ENCODE measurements at regions not wholly inside any gene's neighbourhood (a gene's known extent, or its start where the extent isn't known, plus 50 kb on each side); places are given as distances from the start of the nearest gene placed in this dataset.
"Not testable (repeated sequence)": the region's sequence is repeated elsewhere in the genome, so short reads cannot be mapped to it uniquely, and the experiment has no call there.

DNA sequence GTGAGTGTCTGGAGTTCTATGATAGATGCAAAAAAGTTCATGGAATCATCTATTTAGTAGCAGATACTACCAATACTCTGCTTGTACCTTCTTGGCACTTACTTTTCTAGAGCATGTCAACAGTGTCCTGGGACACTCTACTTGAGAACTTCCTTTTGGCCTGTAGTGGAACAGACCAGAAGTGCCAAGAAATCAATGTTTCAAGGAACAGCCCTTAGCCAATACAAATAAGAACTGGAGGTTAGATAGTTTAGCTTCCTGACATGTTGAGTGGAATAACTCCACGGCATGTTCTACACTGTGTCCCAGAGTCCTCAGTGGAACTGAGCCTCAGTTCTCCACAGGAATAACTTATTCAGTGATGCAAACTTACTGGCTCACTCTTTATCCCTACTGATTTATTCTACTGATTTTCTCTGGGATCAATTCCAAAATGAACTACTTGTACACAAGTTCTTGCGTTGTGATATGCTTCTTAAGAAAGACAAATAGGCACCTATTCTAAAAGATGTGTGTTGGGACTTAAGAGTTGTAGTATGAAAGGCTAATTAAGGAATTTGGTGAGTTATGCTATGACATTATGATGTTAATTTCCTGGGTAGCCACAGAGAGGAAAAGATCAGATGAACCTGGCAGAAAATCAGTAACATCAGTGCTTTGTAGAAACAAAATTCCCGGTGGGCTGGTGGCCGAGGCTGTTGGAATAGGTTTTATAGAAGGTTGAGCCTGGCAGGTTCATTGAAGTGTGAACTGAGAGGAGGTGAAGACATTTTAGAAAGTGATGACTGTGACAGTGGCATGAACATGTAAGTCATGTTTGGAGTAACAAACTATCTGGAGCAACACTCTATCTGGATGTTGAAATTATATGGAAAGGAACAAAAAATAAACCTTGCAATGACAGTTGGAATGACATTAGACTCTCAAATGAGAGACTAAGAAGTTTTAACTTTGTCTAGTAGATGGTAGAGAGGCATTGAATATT is 101.8 kb upstream of the RBMS3 start:
- Histone ChIP-seq H3K9me3 (no peaks in the 10 kb centered on the region), H3K36me3 (no peaks in the 10 kb centered on the region), H3K4me1 (peaks cover 0 to 4% (median 0%) of the 10 kb centered on the region in 6 donors), H3K27me3 (replicated peaks in 1 of 7) (no peaks in the 10 kb centered on the region), H3K4me3 (no peak overlapping the region), H3K27ac (no peak overlapping the region)
- WGBS, 5 donors = 68 to 88% (median 76%) methylated on average over 4 of the region's 4 CpGs
- TF ChIP-seq, protein P1, sequence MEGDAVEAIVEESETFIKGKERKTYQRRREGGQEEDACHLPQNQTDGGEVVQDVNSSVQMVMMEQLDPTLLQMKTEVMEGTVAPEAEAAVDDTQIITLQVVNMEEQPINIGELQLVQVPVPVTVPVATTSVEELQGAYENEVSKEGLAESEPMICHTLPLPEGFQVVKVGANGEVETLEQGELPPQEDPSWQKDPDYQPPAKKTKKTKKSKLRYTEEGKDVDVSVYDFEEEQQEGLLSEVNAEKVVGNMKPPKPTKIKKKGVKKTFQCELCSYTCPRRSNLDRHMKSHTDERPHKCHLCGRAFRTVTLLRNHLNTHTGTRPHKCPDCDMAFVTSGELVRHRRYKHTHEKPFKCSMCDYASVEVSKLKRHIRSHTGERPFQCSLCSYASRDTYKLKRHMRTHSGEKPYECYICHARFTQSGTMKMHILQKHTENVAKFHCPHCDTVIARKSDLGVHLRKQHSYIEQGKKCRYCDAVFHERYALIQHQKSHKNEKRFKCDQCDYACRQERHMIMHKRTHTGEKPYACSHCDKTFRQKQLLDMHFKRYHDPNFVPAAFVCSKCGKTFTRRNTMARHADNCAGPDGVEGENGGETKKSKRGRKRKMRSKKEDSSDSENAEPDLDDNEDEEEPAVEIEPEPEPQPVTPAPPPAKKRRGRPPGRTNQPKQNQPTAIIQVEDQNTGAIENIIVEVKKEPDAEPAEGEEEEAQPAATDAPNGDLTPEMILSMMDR (IDR thresholded peaks at IDR 0.05 in 8 of 11, conservative IDR thresholded peaks at IDR 0.05 in 3 of 11) = no peak
- no peak for TF ChIP-seq POLR2A (IDR thresholded peaks at IDR 0.05)
- no peak for TF ChIP-seq POLR2AphosphoS5 (IDR thresholded peaks at IDR 0.05)
- intact Hi-C loops (cut with DNase I; ENCODE audit: low total_unique reads) = no loop called here
- no peak for DNase-seq

DNA sequence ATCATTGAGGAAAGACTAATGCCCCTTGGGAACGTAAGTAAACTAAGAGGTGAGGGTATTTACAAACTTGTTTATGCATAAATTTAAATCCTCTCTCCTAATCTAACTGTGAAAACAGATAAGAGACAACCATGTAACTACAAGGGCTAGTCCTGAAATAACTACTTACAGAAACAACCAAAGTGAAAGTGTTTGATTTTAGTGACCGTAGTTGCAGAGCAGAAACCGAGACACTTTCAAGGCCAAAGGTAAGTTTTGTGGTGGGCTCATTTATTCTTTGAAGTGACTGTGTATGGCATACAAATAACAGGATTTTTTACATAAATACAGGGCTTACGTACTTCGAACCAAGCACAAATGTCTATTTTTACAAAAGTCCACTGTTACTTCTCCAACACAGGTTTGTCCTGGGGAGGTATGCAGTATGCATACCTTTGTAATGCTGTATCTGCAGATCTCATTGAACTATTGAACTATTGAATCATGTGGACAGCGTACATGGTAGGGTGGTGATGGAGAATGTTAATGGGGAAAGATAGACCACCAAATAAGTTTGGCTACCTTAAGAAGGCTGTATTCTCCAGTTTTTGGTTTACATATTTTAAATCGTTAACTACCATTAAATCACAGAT is 99.6 kb upstream of the RBMS3 start:
- Histone ChIP-seq H3K36me3 (no peaks in the 10 kb centered on the region), H3K27me3 (replicated peaks in 1 of 7) (no peaks in the 10 kb centered on the region), H3K4me3 (no peak overlapping the region), H3K4me1 (peaks cover 0 to 4% (median 0%) of the 10 kb centered on the region in 6 donors), H3K9me3 (no peaks in the 10 kb centered on the region), H3K27ac (no peak overlapping the region)
- intact Hi-C loops (cut with DNase I; ENCODE audit: low total_unique reads) = no loop called here
- DNase-seq = no peak
- TF ChIP-seq POLR2AphosphoS5 (IDR thresholded peaks at IDR 0.05) (no peak), POLR2A (IDR thresholded peaks at IDR 0.05) (no peak)
- TF ChIP-seq, protein P1 (IDR thresholded peaks at IDR 0.05 in 8 of 11, conservative IDR thresholded peaks at IDR 0.05 in 3 of 11) = no peak
- 76 to 83% (median 81%) methylated on average over 7 of the region's 7 CpGs for WGBS, 5 donors

DNA sequence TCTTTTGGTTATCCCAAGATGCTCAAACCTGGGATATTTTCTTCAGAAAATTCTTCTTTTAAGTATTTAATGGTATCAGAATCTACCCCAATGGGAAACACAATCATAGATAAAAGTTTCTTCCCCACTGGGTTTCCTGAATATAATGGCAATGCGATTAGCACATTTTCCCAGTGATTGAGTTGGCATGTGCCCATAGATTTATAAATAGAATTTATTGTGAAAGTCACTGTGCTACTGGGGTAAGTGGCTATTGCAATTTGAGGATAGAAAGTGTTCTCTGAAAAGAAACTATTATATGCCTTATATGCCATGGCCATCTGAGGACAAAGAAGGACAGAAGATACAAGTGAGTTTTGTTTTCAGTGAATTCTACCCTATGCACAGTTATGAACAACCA is 99.0 kb upstream of the RBMS3 start:
- H3K27me3 ChIP-seq (replicated peaks in 1 of 7) = no peaks in the 10 kb centered on the region
- TF ChIP-seq POLR2AphosphoS5 (IDR thresholded peaks at IDR 0.05) (no peak), POLR2A (IDR thresholded peaks at IDR 0.05) (no peak)
- TF ChIP-seq, protein P1 (IDR thresholded peaks at IDR 0.05 in 8 of 11, conservative IDR thresholded peaks at IDR 0.05 in 3 of 11) = no peak
- intact Hi-C loops (cut with DNase I; ENCODE audit: low total_unique reads) = no loop called here
- H3K4me3 ChIP-seq = no peak overlapping the region
- WGBS, 5 donors = 59 to 73% (median 70%) methylated on average over 1 of the region's 1 CpG
- H3K36me3 ChIP-seq = no peaks in the 10 kb centered on the region
- no peak overlapping the region for H3K27ac ChIP-seq
- no peaks in the 10 kb centered on the region for H3K9me3 ChIP-seq
- H3K4me1 ChIP-seq = no peaks in the 10 kb centered on the region
- no peak for DNase-seq

DNA sequence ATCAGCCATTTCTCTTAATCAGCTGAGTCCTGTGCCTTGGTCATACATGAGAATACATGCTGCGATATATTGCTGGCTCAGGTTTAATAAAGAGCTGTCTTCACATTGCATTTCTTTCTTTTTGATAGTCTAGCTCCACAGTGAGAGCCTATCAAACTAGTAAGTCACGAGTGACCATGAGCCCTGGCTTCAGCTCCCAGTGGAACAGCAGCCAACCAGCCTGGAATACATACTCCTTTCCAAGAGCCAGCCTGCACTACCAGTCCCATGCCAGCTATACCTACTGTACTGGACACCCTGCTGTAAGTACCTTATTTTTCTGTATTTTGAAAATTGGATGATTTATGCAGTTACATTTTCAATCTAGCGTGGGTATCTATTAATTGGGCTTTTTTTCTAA is 98.0 kb upstream of the RBMS3 start:
- intact Hi-C loops (cut with DNase I; ENCODE audit: low total_unique reads); H3K36me3 ChIP-seq; H3K4me3 ChIP-seq; H3K4me1 ChIP-seq; H3K27ac ChIP-seq; H3K27me3 ChIP-seq (replicated peaks in 1 of 7); DNase-seq; H3K9me3 ChIP-seq: not testable (repeated sequence)
- WGBS, 5 donors = 70 to 92% (median 82%) methylated on average over 3 of the region's 3 CpGs
